Activated CD4-positive, alpha-beta T cell treated with anti-CD3 and anti-CD28 coated beads, Interleukin-2, amount 10 ng/mL, durations not matched to agents 7 days and 5 days (primary cell): ENCODE measurements at regions not wholly inside any gene's neighbourhood (a gene's known extent, or its start where the extent isn't known, plus 50 kb on each side); places are given as distances from the start of the nearest gene placed in this dataset.

ENCODE experiments used
- CTCF ChIA-PET: fragments of 350-600 bp; sonication (Branson Sonifier 250); formaldehyde crosslinking; loops from one replicate; lab custom pipeline; 2021; ENCODE audit warnings: antibody characterized with exemption; lab: Charles Lee
- POLR2A ChIA-PET: fragments of 350-600 bp; sonication (Branson Sonifier 250); formaldehyde crosslinking; loops from one replicate; lab custom pipeline; 2021; ENCODE audit warnings: antibody characterized with exemption; lab: Charles Lee
- DNase-seq: peaks from one replicate; pipeline ENCODE4 v3.0.0-alpha.2; 2020
- H3K27ac Mint-ChIP-seq: one replicate; pipeline ENCODE4 v1.8.0; 2021; ENCODE audit warnings: mild to moderate bottlenecking, moderate library complexity, mixed read lengths
- H3K27me3 Mint-ChIP-seq: one replicate; pipeline ENCODE4 v1.8.0; 2021; ENCODE audit warnings: mixed read lengths
- H3K36me3 Mint-ChIP-seq: one replicate; pipeline ENCODE4 v1.8.0; 2021; ENCODE audit warnings: low read depth, mixed read lengths
- H3K4me1 Mint-ChIP-seq: one replicate; pipeline ENCODE4 v1.8.0; 2021; ENCODE audit warnings: mixed read lengths
- H3K4me3 Mint-ChIP-seq: one replicate; pipeline ENCODE4 v1.8.0; 2021; ENCODE audit warnings: mild to moderate bottlenecking, moderate library complexity, mixed read lengths
- H3K9me3 Mint-ChIP-seq: one replicate; pipeline ENCODE4 v1.8.0; 2021; ENCODE audit warnings: mixed read lengths

DNA sequence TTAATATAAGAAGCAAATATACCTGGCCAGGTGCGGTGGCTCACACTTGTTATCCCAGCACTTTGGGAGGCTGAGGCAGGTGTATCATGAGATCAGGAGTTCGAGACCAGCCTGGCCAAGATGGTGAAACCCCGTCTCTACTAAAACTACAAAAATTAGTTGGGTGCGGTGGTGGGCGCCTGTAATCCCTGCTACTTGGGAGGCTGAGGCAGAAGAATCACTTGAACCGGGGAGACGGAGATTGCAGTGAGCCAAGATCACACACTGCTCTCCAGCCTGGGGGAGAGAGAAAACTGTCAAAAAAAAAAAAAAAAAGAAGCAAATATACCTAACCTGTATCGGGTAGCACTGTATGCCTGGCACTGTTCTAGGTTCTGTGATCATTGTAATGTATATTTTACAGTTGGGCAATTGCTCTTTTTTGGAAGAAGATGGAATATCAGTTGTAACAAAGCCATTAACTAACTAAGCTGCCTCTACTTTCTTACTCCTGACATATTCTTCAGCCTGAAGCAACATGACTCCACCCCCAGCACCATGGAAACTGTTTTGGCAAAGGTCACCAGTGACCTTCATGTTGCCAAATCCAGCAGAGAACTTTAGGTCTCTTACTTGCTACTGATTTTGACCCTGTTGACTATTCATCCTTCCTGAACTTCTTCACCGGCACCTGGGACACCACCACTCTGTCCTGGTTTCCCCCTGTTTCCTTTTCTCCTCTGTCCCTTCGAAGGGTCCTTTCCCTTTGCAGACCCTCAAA, 203.8 kb downstream of the RPLP1 start:
- Mint-ChIP-seq H3K27me3 (peaks cover 25% of the 10 kb centered on the region), H3K4me1 (peaks cover 14% of the 10 kb centered on the region), H3K4me3 (no peak overlapping the region), H3K36me3 (no peaks in the 10 kb centered on the region), H3K27ac (no peak overlapping the region), H3K9me3 (no peaks in the 10 kb centered on the region)
- ChIA-PET CTCF (no interaction called here), POLR2A (no interaction called here)
- DNase-seq: no peak

GRCh38 chr15:69657626-69658025, 205.0 kb downstream of the RPLP1 start:
- ChIA-PET CTCF (no interaction called here), POLR2A (no interaction called here)
- H3K9me3 Mint-ChIP-seq: no peaks in the 10 kb centered on the region
- H3K4me3 Mint-ChIP-seq: no peak overlapping the region
- DNase-seq: no peak
- no peak overlapping the region for H3K27ac Mint-ChIP-seq
- no peaks in the 10 kb centered on the region for H3K36me3 Mint-ChIP-seq
- peaks cover 3% of the 10 kb centered on the region for H3K4me1 Mint-ChIP-seq
- H3K27me3 Mint-ChIP-seq: peaks cover 20% of the 10 kb centered on the region

DNA sequence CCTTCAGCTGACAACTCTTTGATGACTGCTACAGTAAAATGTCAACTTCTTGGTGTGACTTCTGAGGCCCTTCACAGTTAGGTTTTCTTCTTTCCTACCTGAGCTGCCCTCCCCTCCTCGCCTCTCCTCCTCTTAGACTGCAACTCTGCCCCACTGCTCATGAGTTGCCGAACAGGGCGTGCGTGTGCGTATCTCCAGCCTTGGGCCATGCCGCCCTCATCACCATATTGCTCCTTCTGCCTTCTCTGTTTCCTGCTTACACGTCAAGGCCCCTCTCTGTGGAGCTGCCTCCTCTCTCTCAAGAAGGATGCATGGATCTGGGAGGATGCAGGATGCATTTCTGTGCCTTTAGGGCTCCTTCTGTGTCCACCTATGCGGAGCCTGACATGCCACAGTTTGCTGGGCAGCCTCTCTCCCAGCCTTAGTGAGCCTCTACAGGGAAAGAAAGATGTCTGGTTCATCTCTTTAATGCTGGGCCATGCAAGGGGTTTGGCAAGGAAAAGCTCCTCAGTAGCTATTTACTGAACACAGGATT, 205.9 kb downstream of the RPLP1 start:
- no peak for DNase-seq
- H3K27me3 Mint-ChIP-seq: peaks cover 16% of the 10 kb centered on the region
- ChIA-PET CTCF (no interaction called here), POLR2A (no interaction called here)
- no peak overlapping the region for H3K27ac Mint-ChIP-seq
- no peak overlapping the region for H3K4me3 Mint-ChIP-seq
- no peaks in the 10 kb centered on the region for H3K36me3 Mint-ChIP-seq
- H3K9me3 Mint-ChIP-seq: no peaks in the 10 kb centered on the region
- no peaks in the 10 kb centered on the region for H3K4me1 Mint-ChIP-seq

DNA sequence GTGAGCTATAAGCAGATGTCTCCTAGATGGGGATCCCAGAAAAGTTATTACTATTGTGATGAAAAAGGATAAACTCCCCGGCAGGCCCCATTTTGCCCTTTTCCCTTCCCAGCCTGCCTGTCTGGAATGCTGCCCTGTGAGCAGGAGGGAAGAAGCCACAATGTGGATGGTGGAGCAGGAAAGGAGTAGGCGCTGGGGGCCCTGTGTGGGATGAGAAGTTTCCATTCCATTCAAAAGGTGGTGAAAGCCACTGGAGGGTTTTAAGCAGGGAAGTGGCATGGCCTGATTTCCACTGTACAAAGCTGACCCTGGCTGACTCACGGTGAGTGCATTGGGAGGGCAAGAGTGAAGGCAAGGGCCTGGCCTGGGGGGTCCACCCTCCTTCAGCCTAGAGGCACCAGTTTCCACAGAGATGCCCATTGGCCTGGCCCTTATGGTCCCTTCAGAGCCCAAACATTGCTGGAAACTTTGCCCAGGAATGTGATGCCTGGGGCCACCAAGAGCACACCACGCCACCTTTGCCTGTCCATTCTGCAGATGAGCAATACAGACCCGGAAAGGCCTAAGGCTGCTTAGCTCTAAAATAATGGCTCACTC, 206.9 kb downstream of the RPLP1 start:
- Mint-ChIP-seq H3K4me1 (no peaks in the 10 kb centered on the region), H3K27ac (no peak overlapping the region), H3K27me3 (peaks cover 9% of the 10 kb centered on the region), H3K36me3 (no peaks in the 10 kb centered on the region), H3K4me3 (no peak overlapping the region), H3K9me3 (no peaks in the 10 kb centered on the region)
- CTCF ChIA-PET: interaction anchor here (0.6 to 0.9 kb wide), 2 partner anchors 12 to 523 kb away, joined by 3 read pairs; no protein-coding TSS in a partner anchor
- DNase-seq: no peak
- POLR2A ChIA-PET: no interaction called here

GRCh38 chr15:69660114-69660513, 207.5 kb downstream of the RPLP1 start:
- peaks cover 9% of the 10 kb centered on the region for H3K27me3 Mint-ChIP-seq
- no peak for DNase-seq
- no peak overlapping the region for H3K27ac Mint-ChIP-seq
- POLR2A ChIA-PET: no interaction called here
- CTCF ChIA-PET: interaction anchor here (0.9 kb wide), 1 partner anchor 12 kb away, joined by 3 read pairs; no protein-coding TSS in a partner anchor
- peaks cover under 1% of the 10 kb centered on the region for H3K4me1 Mint-ChIP-seq
- no peaks in the 10 kb centered on the region for H3K36me3 Mint-ChIP-seq
- no peak overlapping the region for H3K4me3 Mint-ChIP-seq
- H3K9me3 Mint-ChIP-seq: no peaks in the 10 kb centered on the region

DNA sequence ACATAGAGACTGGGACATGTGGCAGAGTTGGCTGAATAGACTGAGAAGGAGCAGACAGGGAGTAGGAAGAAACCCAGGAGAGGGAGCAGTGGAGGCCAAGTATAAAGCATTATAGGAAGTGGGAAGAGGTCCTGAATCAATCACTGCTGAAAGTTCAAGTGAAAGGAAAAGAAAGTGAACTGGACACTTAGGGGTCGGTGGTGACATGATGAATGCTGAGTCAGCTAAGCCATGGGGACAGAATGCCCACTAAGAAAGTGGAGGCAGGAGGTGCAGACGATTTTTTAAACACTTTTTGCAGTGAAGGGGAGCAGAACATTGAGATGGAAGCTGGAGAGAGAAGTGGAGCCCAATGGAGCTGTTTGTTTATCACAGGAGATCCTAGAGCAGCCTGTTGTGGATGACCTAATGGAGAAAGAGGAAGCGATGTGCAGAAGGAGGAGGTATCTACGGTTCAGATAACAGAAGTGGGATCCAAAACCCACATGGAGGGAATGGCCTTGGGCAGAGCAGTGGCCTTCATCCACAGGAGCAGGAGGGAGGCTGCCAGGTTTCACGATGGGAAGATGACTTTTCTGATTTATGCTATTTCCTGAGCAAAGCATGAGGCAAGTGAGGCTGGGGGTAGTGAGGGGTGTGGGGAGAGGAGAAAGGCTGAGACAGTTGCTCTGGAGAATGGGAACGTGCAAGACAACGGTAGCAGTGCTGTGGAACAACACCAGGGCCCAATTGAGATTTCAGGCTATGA, 208.2 kb downstream of the RPLP1 start:
- CTCF ChIA-PET: interaction anchor here (0.9 kb wide), 1 partner anchor 11 kb away, joined by 3 read pairs; no protein-coding TSS in a partner anchor
- POLR2A ChIA-PET: no interaction called here
- Mint-ChIP-seq H3K4me1 (peaks cover 7% of the 10 kb centered on the region), H3K4me3 (no peak overlapping the region), H3K27ac (no peak overlapping the region), H3K9me3 (no peaks in the 10 kb centered on the region), H3K36me3 (no peaks in the 10 kb centered on the region), H3K27me3 (peaks cover 6% of the 10 kb centered on the region)
- no peak for DNase-seq

GRCh38 chr15:69661446-69661845, 208.8 kb downstream of the RPLP1 start:
- DNase-seq: no peak
- Mint-ChIP-seq H3K27me3 (peaks cover 6% of the 10 kb centered on the region), H3K4me1 (peaks cover 14% of the 10 kb centered on the region), H3K36me3 (no peaks in the 10 kb centered on the region), H3K27ac (no peak overlapping the region), H3K9me3 (no peaks in the 10 kb centered on the region), H3K4me3 (no peak overlapping the region)
- POLR2A ChIA-PET: no interaction called here
- CTCF ChIA-PET: no interaction called here

DNA sequence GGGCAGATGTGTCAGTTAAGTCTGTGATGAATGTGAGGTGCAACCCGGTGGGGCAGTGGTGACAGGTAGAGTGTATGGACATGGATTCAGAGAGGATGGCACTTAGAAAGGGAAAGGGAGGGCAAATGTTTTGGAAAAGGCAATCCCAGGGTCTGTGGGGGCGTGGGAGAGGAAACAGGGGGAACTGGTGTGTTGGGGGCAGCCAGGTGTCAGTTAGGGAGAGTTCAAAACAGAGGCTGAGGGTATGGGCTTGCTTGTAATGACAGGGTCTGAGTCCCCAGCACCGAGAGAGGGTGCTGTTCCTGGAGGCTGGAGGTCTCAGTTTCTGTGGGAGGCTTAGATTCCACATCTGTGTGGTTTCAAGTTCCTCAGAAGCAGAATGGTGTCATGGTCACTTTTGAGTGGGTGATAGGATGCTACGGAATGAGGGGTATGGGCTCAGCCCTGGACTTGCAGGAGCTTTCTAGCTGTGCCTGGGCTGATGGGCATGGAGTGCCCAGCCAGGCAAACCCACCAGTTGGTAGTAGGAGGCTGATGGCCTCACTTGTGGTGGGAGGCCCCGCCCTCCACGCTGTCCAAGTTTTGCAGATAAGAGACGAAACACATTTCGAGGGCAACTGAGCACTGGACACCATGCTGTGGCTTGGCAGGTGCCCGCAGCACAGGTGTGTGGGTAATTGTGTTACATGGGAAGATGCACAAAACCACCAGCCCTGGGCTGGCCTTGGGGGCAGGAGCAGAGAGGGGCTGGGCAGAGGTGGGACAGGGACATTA, 209.4 kb downstream of the RPLP1 start:
- peaks cover 5% of the 10 kb centered on the region for H3K27me3 Mint-ChIP-seq
- no peaks in the 10 kb centered on the region for H3K9me3 Mint-ChIP-seq
- no peak for DNase-seq
- H3K4me1 Mint-ChIP-seq: peaks cover 20% of the 10 kb centered on the region
- ChIA-PET CTCF (no interaction called here), POLR2A (no interaction called here)
- no peak overlapping the region for H3K4me3 Mint-ChIP-seq
- no peaks in the 10 kb centered on the region for H3K36me3 Mint-ChIP-seq
- no peak overlapping the region for H3K27ac Mint-ChIP-seq

GRCh38 chr15:69662645-69663000, 210.0 kb downstream of the RPLP1 start:
- no peaks in the 10 kb centered on the region for H3K36me3 Mint-ChIP-seq
- H3K4me3 Mint-ChIP-seq: no peak overlapping the region
- no peak overlapping the region for H3K27ac Mint-ChIP-seq
- ChIA-PET CTCF (interaction anchor here (0.9 to 1.0 kb wide), 2 partner anchors 15 to 194 kb away, joined by 3 read pairs; no protein-coding TSS in a partner anchor), POLR2A (no interaction called here)
- DNase-seq: no peak
- H3K27me3 Mint-ChIP-seq: no peaks in the 10 kb centered on the region
- H3K4me1 Mint-ChIP-seq: peaks cover 24% of the 10 kb centered on the region
- H3K9me3 Mint-ChIP-seq: no peaks in the 10 kb centered on the region

- no peaks in the 10 kb centered on the region for H3K27me3 Mint-ChIP-seq
- CTCF ChIA-PET: interaction anchor here (0.9 to 1.0 kb wide), 4 partner anchors 10 to 195 kb away, joined by 3 to 5 read pairs (median 3); no protein-coding TSS in a partner anchor
Measured at GRCh38 chr15:69663441-69663840, 210.8 kb downstream of the RPLP1 start.

GRCh38 chr15:69663982-69664381, 211.4 kb downstream of the RPLP1 start:
- H3K9me3 Mint-ChIP-seq: no peaks in the 10 kb centered on the region
- DNase-seq: no peak
- ChIA-PET POLR2A (no interaction called here), CTCF (interaction anchor here (0.9 to 1.0 kb wide), 3 partner anchors 9 to 196 kb away, joined by 3 to 5 read pairs (median 3); no protein-coding TSS in a partner anchor)
- H3K36me3 Mint-ChIP-seq: no peaks in the 10 kb centered on the region
- H3K4me3 Mint-ChIP-seq: no peak overlapping the region
- H3K4me1 Mint-ChIP-seq: peaks cover 37% of the 10 kb centered on the region
- no peak overlapping the region for H3K27ac Mint-ChIP-seq
- H3K27me3 Mint-ChIP-seq: no peaks in the 10 kb centered on the region

More at GRCh38 chr15:69663441-69663840, 210.8 kb downstream of the RPLP1 start:
- H3K4me3 Mint-ChIP-seq: no peak overlapping the region
- no peaks in the 10 kb centered on the region for H3K36me3 Mint-ChIP-seq
- POLR2A ChIA-PET: no interaction called here
- H3K27ac Mint-ChIP-seq: no peak overlapping the region
- DNase-seq: no peak
- H3K4me1 Mint-ChIP-seq: peaks cover 32% of the 10 kb centered on the region
- no peaks in the 10 kb centered on the region for H3K9me3 Mint-ChIP-seq
